RWPE1 (cell line): ENCODE measurements at regions not wholly inside any gene's neighbourhood (a gene's known extent, or its start where the extent isn't known, plus 50 kb on each side); places are given as distances from the start of the nearest gene placed in this dataset.

Source experiments
- CTCF ChIA-PET: fragments of 350-600 bp; sonication (Branson Sonifier 250); formaldehyde crosslinking; extraction: SDS; loops from one replicate; lab custom pipeline; 2021; lab: Yijun Ruan, JAX
- POLR2A ChIA-PET: fragments of 400-600 bp; formaldehyde crosslinking; extraction: SDS; loops from one replicate; lab custom pipeline; 2020; ENCODE audit warnings: antibody characterized with exemption; ENCODE audit not compliant: low non-redundant PET; lab: Yijun Ruan, JAX
- DNase-seq: peaks from one replicate; pipeline ENCODE4 v3.0.0; 2012; ENCODE audit warnings: low spot score
- H3K27ac ChIP-seq: fragments of 450-650 bp; 2 replicates; pipeline ENCODE4 v1.5.1; 2017
- CTCF ChIP-seq: fragments of 450-650 bp; conservative IDR thresholded peaks from 2 replicates; pipeline ENCODE4 v1.5.1; 2017; ENCODE audit warnings: low read depth, mild to moderate bottlenecking

- no peak overlapping the region for H3K27ac ChIP-seq
- ChIA-PET CTCF (interaction anchor here (0.5 kb wide), 1 partner anchor 238 kb away, joined by 3 read pairs; no protein-coding TSS in a partner anchor), POLR2A (no interaction called here)
- no peak for TF ChIP-seq CTCF
- no peak for DNase-seq
Measured at GRCh38 chr10:21069929-21070700, 173.0 kb upstream of the NEBL start.

- H3K27ac ChIP-seq = no peak overlapping the region
- ChIA-PET POLR2A (no interaction called here), CTCF (interaction anchor here (0.5 kb wide), 1 partner anchor 237 kb away, joined by 3 read pairs; no protein-coding TSS in a partner anchor)
- TF ChIP-seq CTCF = no peak
- DNase-seq = no peak
Measured at GRCh38 chr10:21069278-21069677, 172.2 kb upstream of the NEBL start.

- H3K27ac ChIP-seq = no peak overlapping the region
- CTCF ChIA-PET = interaction anchor here (0.7 kb wide), 3 partner anchors 48 to 1208 kb away, joined by 3 to 4 read pairs (median 3); no protein-coding TSS in a partner anchor
- no peak for TF ChIP-seq CTCF
Measured at GRCh38 chr10:21068026-21068656, 171.0 kb upstream of the NEBL start.

GRCh38 chr10:21065621-21066248 is 168.6 kb upstream of the NEBL start:
- no peak for TF ChIP-seq CTCF
- no peak overlapping the region for H3K27ac ChIP-seq
- ChIA-PET CTCF (no interaction called here), POLR2A (no interaction called here)
- DNase-seq = no peak

More at GRCh38 chr10:21068026-21068656, 171.0 kb upstream of the NEBL start:
- POLR2A ChIA-PET = no interaction called here
- DNase-seq = no peak

GRCh38 chr10:21061982-21062381 is 164.9 kb upstream of the NEBL start:
- ChIA-PET CTCF (interaction anchor here (0.6 to 0.7 kb wide), 2 partner anchors 11 to 27 kb away, joined by 3 to 5 read pairs; no protein-coding TSS in a partner anchor), POLR2A (no interaction called here)
- no peak for TF ChIP-seq CTCF

GRCh38 chr10:21061184-21061583 is 164.1 kb upstream of the NEBL start:
- no peak overlapping the region for H3K27ac ChIP-seq
- POLR2A ChIA-PET = no interaction called here
- no peak for TF ChIP-seq CTCF
- no peak for DNase-seq
- CTCF ChIA-PET = no interaction called here

More at GRCh38 chr10:21061982-21062381, 164.9 kb upstream of the NEBL start:
- no peak for DNase-seq
- H3K27ac ChIP-seq = no peak overlapping the region
